ENCODE measurements at regions not wholly inside any gene's neighbourhood (a gene's known extent, or its start where the extent isn't known, plus 50 kb on each side); places are given as distances from the start of the nearest gene placed in this dataset.

DNA sequence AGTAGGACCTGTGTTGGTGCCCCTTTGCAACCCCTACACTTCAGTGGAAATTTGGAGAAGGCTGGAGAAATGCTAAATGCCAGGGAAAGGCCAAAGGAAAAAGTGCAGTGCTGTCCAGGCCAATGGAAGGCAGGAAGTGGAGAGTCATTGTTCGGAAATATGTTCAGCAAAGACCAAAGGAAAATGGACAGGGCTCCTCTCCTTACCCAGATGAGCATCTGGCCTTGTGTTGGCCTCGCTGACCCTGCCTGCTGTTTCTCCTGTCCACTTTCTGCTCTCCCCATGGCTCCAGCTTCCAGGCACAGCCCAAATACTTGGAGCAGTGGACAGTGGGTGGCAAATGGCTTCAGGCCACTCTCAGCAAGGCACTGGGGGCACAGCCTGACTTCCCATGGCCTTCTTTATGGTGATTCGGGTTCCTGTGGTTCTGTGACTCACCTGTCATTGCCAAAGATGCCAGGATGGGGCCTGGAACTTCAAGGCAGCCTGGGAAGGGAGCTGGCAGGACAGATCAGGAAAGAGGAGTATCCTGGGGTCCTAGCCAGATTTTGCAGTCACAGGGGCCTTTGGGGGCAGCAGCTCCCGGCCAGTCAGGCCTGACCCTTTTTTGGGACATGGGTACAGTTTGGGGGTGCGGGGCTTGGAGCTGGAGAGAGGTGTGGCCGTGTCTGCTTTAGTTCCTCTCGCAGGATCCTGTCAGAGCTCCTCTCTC lies 190.9 kb upstream of the SLC24A3 start:
- Histone ChIP-seq H3K79me2 (ENCODE audit: control insufficient read depth in 1 of 2, insufficient read depth in 2 of 2, low read length in 2 of 2) (no peaks in the 10 kb centered on the region), H3K23me2 (ENCODE audit: low read depth, low read length) (no peaks in the 10 kb centered on the region), H3K18ac (ENCODE audit: extremely low read depth, low read length) (no peak overlapping the region), H4K91ac (replicated peaks; ENCODE audit: insufficient read length, low read length) (no peak overlapping the region), H3K9me3 (ENCODE audit: insufficient read depth in 2 of 2, low read depth in 1 of 2, low read length in 1 of 2) (peaks cover 0 to 3% of the 10 kb centered on the region in 2 experiments; a peak in 1 of 4 replicates), H3K36me3 (ENCODE audit: control insufficient read depth in 2 of 4, insufficient read depth in 4 of 4, low read length in 3 of 4) (no peaks in the 10 kb centered on the region), H3K9ac (replicated peaks in 1 of 4; ENCODE audit: extremely low read depth in 1 of 4, low read depth in 3 of 4, low read length in 3 of 4) (no peak overlapping the region), H4K8ac (ENCODE audit: extremely low read depth, insufficient read depth, low read length) (no peak overlapping the region), H2BK12ac (ENCODE audit: low read depth, low read length) (no peak overlapping the region), H4K5ac (ENCODE audit: insufficient read length, low read depth, low read length) (no peak overlapping the region), H3K4me2 (ENCODE audit: insufficient read depth in 1 of 2, low read depth in 2 of 2, low read length in 2 of 2) (no peak overlapping the region), H3K27me3 (replicated peaks in 1 of 4; ENCODE audit: control insufficient read depth in 3 of 4, extremely low read depth in 1 of 4, insufficient read depth in 3 of 4, low read length in 3 of 4) (no peaks in the 10 kb centered on the region), H2BK5ac (ENCODE audit: low read depth, low read length) (no peak overlapping the region), H2BK120ac (replicated peaks; ENCODE audit: low read depth, low read length) (no peak overlapping the region), H3K27ac (ENCODE audit: low read depth, low read length) (no peak overlapping the region), H2AK5ac (ENCODE audit: low read depth, low read length) (no peak overlapping the region), H2AFZ (ENCODE audit: low read length) (no peak overlapping the region), H2BK20ac (ENCODE audit: low read length) (no peak overlapping the region), H4K20me1 (replicated peaks in 1 of 2; ENCODE audit: control insufficient read depth in 1 of 2, insufficient read depth in 2 of 2, low read length in 2 of 2) (no peaks in the 10 kb centered on the region), H3K14ac (ENCODE audit: insufficient read length) (no peak overlapping the region), H3K79me1 (ENCODE audit: low read depth, low read length) (no peaks in the 10 kb centered on the region), H3K4ac (replicated peaks; ENCODE audit: insufficient read length, low read depth, low read length) (no peak overlapping the region), H2BK15ac (ENCODE audit: low read length) (no peak overlapping the region), H3K4me1 (replicated peaks in 1 of 4; ENCODE audit: control insufficient read depth in 3 of 4, insufficient read depth in 4 of 4, low read length in 3 of 4) (no peaks in the 10 kb centered on the region), H3K23ac (ENCODE audit: insufficient read length) (no peak overlapping the region), H3K4me3 (ENCODE audit: extremely low read depth in 1 of 4, insufficient read depth in 2 of 4, low read depth in 3 of 4, low read length in 4 of 4) (no peak overlapping the region), H3K56ac (replicated peaks; ENCODE audit: insufficient read length, low read depth, low read length) (no peak overlapping the region)
- DNase-seq (ENCODE audit: low read depth in 1 of 2, low spot score in 2 of 2) (peak in 1 of 2 experiments; percentile 32), FAIRE-seq (no peak)
- WGBS, 2 experiments (ENCODE audit: extremely low coverage in 1 of 2, insufficient coverage in 1 of 2, insufficient read length in 1 of 2, insufficient replicate concordance in 2 of 2, low coverage in 1 of 2, low lambda C conversion rate in 2 of 2, missing lambda C conversion rate in 1 of 2) = 97% methylated on average over 7 of the region's 7 CpGs; no CpG with 5 or more reads in 1 of the 2 experiments
- POLR2A ChIA-PET (ENCODE audit: partially characterized antibody) = interaction anchor here (0.6 kb wide), 1 partner anchor 9 kb away, joined by 3 read pairs; no protein-coding TSS in a partner anchor
- TF ChIP-seq KDM1A (IDR thresholded peaks at IDR 0.05; ENCODE audit: borderline replicate concordance, low read length) (no peak), CEBPB (IDR thresholded peaks at IDR 0.05; ENCODE audit: low read depth, low read length) (no peak)
- CTCF ChIA-PET (ENCODE audit: partially characterized antibody) = interaction anchor here (0.6 to 2.5 kb wide), 7 partner anchors 18 to 370 kb away, joined by 3 to 11 read pairs (median 3); no protein-coding TSS in a partner anchor

All from H1 (cell line).